ENCODE measurements at regions not wholly inside any gene's neighbourhood (a gene's known extent, or its start where the extent isn't known, plus 50 kb on each side); places are given as distances from the start of the nearest gene placed in this dataset.

DNA sequence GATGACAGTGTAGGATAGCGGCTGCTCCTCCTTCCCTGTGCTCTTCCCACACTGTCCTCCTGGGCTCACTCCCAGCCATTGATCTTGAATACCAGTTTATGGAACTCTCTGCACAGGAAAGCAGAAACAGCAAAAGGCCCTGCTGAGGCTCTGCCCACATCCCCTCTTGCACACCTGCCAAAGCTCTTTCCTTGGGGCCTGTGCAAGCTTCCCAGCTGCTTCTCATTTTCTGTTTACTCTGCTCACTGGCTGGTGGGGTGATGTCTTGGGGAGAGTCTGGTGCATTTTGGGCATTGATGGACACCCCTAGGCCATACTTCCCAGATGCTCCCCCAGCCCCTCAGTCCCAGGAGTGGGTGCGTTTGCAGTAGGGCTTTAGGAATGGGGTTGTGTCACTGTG, 361.8 kb downstream of the TMEM121 start:
- TF ChIP-seq TAF1 (IDR thresholded peaks at IDR 0.05; ENCODE audit: low read depth, low read length) (no peak), CTCF (IDR thresholded peaks at IDR 0.05; ENCODE audit: control extremely low read depth in 1 of 3, insufficient read depth in 1 of 3, low read depth in 1 of 3, low read length in 3 of 3) (no peak), FOSL1 (IDR thresholded peaks at IDR 0.05; ENCODE audit: insufficient read depth, low read depth, low read length) (no peak), POLR2A (IDR thresholded peaks at IDR 0.05; ENCODE audit: control extremely low read depth in 1 of 2, low read depth in 2 of 2, low read length in 2 of 2) (no peak), EZH2 (IDR thresholded peaks at IDR 0.05; ENCODE audit: low read depth, low read length, severe bottlenecking) (no peak)
- TF ChIP-seq, protein P1, sequence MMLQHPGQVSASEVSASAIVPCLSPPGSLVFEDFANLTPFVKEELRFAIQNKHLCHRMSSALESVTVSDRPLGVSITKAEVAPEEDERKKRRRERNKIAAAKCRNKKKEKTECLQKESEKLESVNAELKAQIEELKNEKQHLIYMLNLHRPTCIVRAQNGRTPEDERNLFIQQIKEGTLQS (IDR thresholded peaks at IDR 0.05; ENCODE audit: insufficient read depth, low read depth, low read length), result no peak
- TF ChIP-seq, protein P2, sequence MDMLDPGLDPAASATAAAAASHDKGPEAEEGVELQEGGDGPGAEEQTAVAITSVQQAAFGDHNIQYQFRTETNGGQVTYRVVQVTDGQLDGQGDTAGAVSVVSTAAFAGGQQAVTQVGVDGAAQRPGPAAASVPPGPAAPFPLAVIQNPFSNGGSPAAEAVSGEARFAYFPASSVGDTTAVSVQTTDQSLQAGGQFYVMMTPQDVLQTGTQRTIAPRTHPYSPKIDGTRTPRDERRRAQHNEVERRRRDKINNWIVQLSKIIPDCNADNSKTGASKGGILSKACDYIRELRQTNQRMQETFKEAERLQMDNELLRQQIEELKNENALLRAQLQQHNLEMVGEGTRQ (IDR thresholded peaks at IDR 0.05; ENCODE audit: low read length), result no peak

Measured in H1 (cell line).